H9 (cell line): ENCODE measurements at regions not wholly inside any gene's neighbourhood (a gene's known extent, or its start where the extent isn't known, plus 50 kb on each side); places are given as distances from the start of the nearest gene placed in this dataset.

Experiments
- DNase-seq: peaks from one replicate; pipeline ENCODE4 v3.0.0-alpha.2; 2017
- H2AFZ ChIP-seq: one replicate; pipeline ENCODE4 v1.6.1; 2013; ENCODE audit warnings: mild to moderate bottlenecking, low read length, control low read depth, moderate library complexity
- H2AK5ac ChIP-seq: 2 replicates; pipeline ENCODE4 v1.6.1; 2013; ENCODE audit warnings: low read length, control low read depth, mixed read lengths; ENCODE audit not compliant: insufficient read length
- H2BK120ac ChIP-seq: one replicate; pipeline ENCODE4 v1.6.1; 2013; ENCODE audit warnings: low read depth, mild to moderate bottlenecking, low read length, control low read depth, inconsistent platforms; ENCODE audit not compliant: poor library complexity, severe bottlenecking
- H2BK12ac ChIP-seq: 2 replicates; pipeline ENCODE4 v1.6.1; 2013; ENCODE audit warnings: low read length, control low read depth, mixed read lengths, low read depth; ENCODE audit not compliant: insufficient read length
- H2BK15ac ChIP-seq: 2 replicates; pipeline ENCODE4 v1.6.1; 2013; ENCODE audit warnings: low read depth, low read length, control low read depth
- H2BK20ac ChIP-seq: one replicate; pipeline ENCODE4 v1.6.1; 2013; ENCODE audit warnings: low read depth, mild to moderate bottlenecking, low read length, control low read depth, inconsistent platforms; ENCODE audit not compliant: poor library complexity, severe bottlenecking
- H2BK5ac ChIP-seq: 2 replicates; pipeline ENCODE4 v1.6.1; 2013; ENCODE audit warnings: low read length, control low read depth, mixed read lengths; ENCODE audit not compliant: insufficient read length
- H3K14ac ChIP-seq: 2 replicates; pipeline ENCODE4 v1.6.1; 2013; ENCODE audit warnings: low read length, control low read depth; ENCODE audit not compliant: insufficient read depth
- H3K18ac ChIP-seq: 2 replicates; pipeline ENCODE4 v1.6.1; 2013; ENCODE audit warnings: low read depth, mild to moderate bottlenecking, mixed read lengths, low read length, control low read depth; ENCODE audit not compliant: insufficient read length
- H3K23ac ChIP-seq: 2 replicates; pipeline ENCODE4 v1.6.1; 2013; ENCODE audit warnings: low read length, control low read depth, mixed read lengths, low read depth; ENCODE audit not compliant: insufficient read length
- H3K23me2 ChIP-seq: 2 replicates; pipeline ENCODE4 v1.6.1; 2013; ENCODE audit warnings: low read depth, mild to moderate bottlenecking, mixed read lengths, low read length, control low read depth; ENCODE audit not compliant: insufficient read length, poor library complexity, severe bottlenecking
- H3K27ac ChIP-seq: 2 replicates; pipeline ENCODE4 v1.5.1; 2013; ENCODE audit warnings: low read length, control low read depth, mixed read lengths, low read depth; ENCODE audit not compliant: insufficient read length
- H3K27me3 ChIP-seq: 2 replicates; pipeline ENCODE4 v1.6.1; 2013; ENCODE audit warnings: low read length, control low read depth, inconsistent platforms; ENCODE audit not compliant: insufficient read depth
- H3K4ac ChIP-seq: 2 replicates; pipeline ENCODE4 v1.6.1; 2013; ENCODE audit warnings: low read depth, mild to moderate bottlenecking, control low read depth, inconsistent platforms, low read length, moderate library complexity
- H3K4me1 ChIP-seq: 2 replicates; pipeline ENCODE4 v1.6.1; 2013; ENCODE audit warnings: low read length, control low read depth, inconsistent platforms; ENCODE audit not compliant: insufficient read depth
- H3K4me2 ChIP-seq: 2 replicates; pipeline ENCODE4 v1.6.1; 2013; ENCODE audit warnings: low read length, control low read depth, mixed read lengths; ENCODE audit not compliant: insufficient read length, insufficient read depth
- H3K56ac ChIP-seq: 2 replicates; pipeline ENCODE4 v1.6.1; 2013; ENCODE audit warnings: low read depth, mild to moderate bottlenecking, mixed read lengths, low read length, control low read depth; ENCODE audit not compliant: insufficient read length
- H3K79me1 ChIP-seq: 2 replicates; pipeline ENCODE4 v1.6.1; 2013; ENCODE audit warnings: low read depth, mild to moderate bottlenecking, moderate library complexity, low read length, control low read depth, inconsistent platforms; ENCODE audit not compliant: insufficient read depth, poor library complexity, severe bottlenecking
- H3K79me2 ChIP-seq: 2 replicates; pipeline ENCODE4 v1.6.1; 2013; ENCODE audit warnings: low read length, control low read depth, inconsistent platforms; ENCODE audit not compliant: insufficient read depth
- H3K9ac ChIP-seq: 2 replicates; pipeline ENCODE4 v1.6.1; 2013; ENCODE audit warnings: low read length, control low read depth, mixed read lengths; ENCODE audit not compliant: insufficient read length; ENCODE audit errors: extremely low read depth
- H3K9me3 ChIP-seq: one replicate; pipeline ENCODE4 v1.6.1; 2013; ENCODE audit warnings: low read depth, low read length, inconsistent platforms; ENCODE audit not compliant: control insufficient read depth
- H3T11ph ChIP-seq: one replicate; pipeline ENCODE4 v1.6.1; 2013; ENCODE audit warnings: mild to moderate bottlenecking, low read length, control low read depth, inconsistent platforms
- H4K20me1 ChIP-seq: one replicate; pipeline ENCODE4 v1.6.1; 2013; ENCODE audit not compliant: control insufficient read depth, insufficient read length, insufficient read depth
- H4K5ac ChIP-seq: 2 replicates; pipeline ENCODE4 v1.6.1; 2013; ENCODE audit warnings: low read depth, mild to moderate bottlenecking, mixed read lengths, low read length, control low read depth; ENCODE audit not compliant: insufficient read length
- H4K8ac ChIP-seq: replicated peaks from 2 replicates; pipeline ENCODE4 v1.6.1; 2013; ENCODE audit warnings: low read length, control low read depth, mixed read lengths, low read depth; ENCODE audit not compliant: insufficient read length
- H4K91ac ChIP-seq: 2 replicates; pipeline ENCODE4 v1.6.1; 2013; ENCODE audit warnings: low read depth, mild to moderate bottlenecking, moderate library complexity, mixed read lengths, low read length, control low read depth; ENCODE audit not compliant: insufficient read length
- H3K27ac Mint-ChIP-seq, 3 experiments: 2 replicates in 2 of 3; 3 replicates in 1 of 3; pipeline ENCODE4 v1.8.0; 2020 to 2021; ENCODE audit warnings: mixed read lengths in 3 of 3, mild to moderate bottlenecking in 1 of 3, moderate library complexity in 1 of 3
- H3K27me3 Mint-ChIP-seq: 2 replicates; pipeline ENCODE4 v1.8.0; 2021; ENCODE audit warnings: low read depth, mild to moderate bottlenecking, moderate library complexity, mixed read lengths
- H3K36me3 Mint-ChIP-seq, 3 experiments: 2 replicates in 2 of 3; 3 replicates in 1 of 3; pipeline ENCODE4 v1.8.0; 2020 to 2021; ENCODE audit warnings: low read depth in 3 of 3, mixed read lengths in 3 of 3; ENCODE audit not compliant: insufficient read depth in 1 of 3
- H3K4me1 Mint-ChIP-seq, 2 experiments: 2 replicates each; pipeline ENCODE4 v1.8.0; 2020; ENCODE audit warnings: mixed read lengths in 2 of 2
- H3K4me3 Mint-ChIP-seq, 2 experiments: 2 replicates in 1 of 2; 3 replicates in 1 of 2; pipeline ENCODE4 v1.8.0; 2020 to 2021; ENCODE audit warnings: mild to moderate bottlenecking in 2 of 2, mixed read lengths in 2 of 2, moderate library complexity in 1 of 2
- H3K9me3 Mint-ChIP-seq, 2 experiments: 2 replicates in 1 of 2; 3 replicates in 1 of 2; pipeline ENCODE4 v1.8.0; 2020; ENCODE audit warnings: mild to moderate bottlenecking in 2 of 2, mixed read lengths in 2 of 2, moderate library complexity in 1 of 2
- WGBS: extraction: QIAGEN DNeasy Blood & Tissue Kit; methylation state at CpG from one replicate; pipeline ENCODE4 v1.1.7; 2013; ENCODE audit warnings: missing lambda C conversion rate, low lambda C conversion rate, mixed read lengths; ENCODE audit not compliant: insufficient read length; ENCODE audit errors: extremely low coverage; 5-methylcytosine and 5-hydroxymethylcytosine counted together
- TF ChIP-seq, protein P1 (sequence below): fragments of 200-600 bp; sonication (generic); conservative IDR thresholded peaks from 3 replicates; pipeline ENCODE4 v1.8.0; 2021; ENCODE audit warnings: antibody characterized with exemption, mild to moderate bottlenecking

GRCh38 chr3:178082326-178082906, 453.8 kb upstream of the KCNMB2 start:
- no peak overlapping the region for H3K14ac ChIP-seq
- Mint-ChIP-seq H3K27me3 (no peaks in the 10 kb centered on the region), H3K27ac (no peak overlapping the region; a peak in 1 of 7 replicates), H3K9me3 (no peaks in the 10 kb centered on the region), H3K4me3 (no peak overlapping the region), H3K36me3 (no peaks in the 10 kb centered on the region; a peak in 1 of 7 replicates), H3K4me1 (peaks cover 28 to 29% of the 10 kb centered on the region in 2 experiments)
- H2AFZ ChIP-seq = no peak overlapping the region
- peaks cover 5% of the 10 kb centered on the region; the same call in 1 of the 2 replicates for H3K4me1 ChIP-seq
- H4K5ac ChIP-seq = no peak overlapping the region
- no peaks in the 10 kb centered on the region for H3K79me1 ChIP-seq
- H3K27me3 ChIP-seq = no peaks in the 10 kb centered on the region
- H3K18ac ChIP-seq = no peak overlapping the region
- no peak for DNase-seq
- WGBS = no CpG with 5 or more reads among the region's 4 CpGs
- H2BK120ac ChIP-seq = no peak overlapping the region
- H3T11ph ChIP-seq = no peak overlapping the region
- no peaks in the 10 kb centered on the region for H4K20me1 ChIP-seq
- no peak overlapping the region for H4K91ac ChIP-seq
- H2BK12ac ChIP-seq = no peak overlapping the region
- no peak overlapping the region for H3K56ac ChIP-seq
- no peak overlapping the region for H2AK5ac ChIP-seq
- H3K27ac ChIP-seq = no peak overlapping the region
- H3K4me2 ChIP-seq = no peak overlapping the region
- no peak overlapping the region for H2BK20ac ChIP-seq
- H4K8ac ChIP-seq = no peak overlapping the region
- no peaks in the 10 kb centered on the region for H3K23me2 ChIP-seq
- TF ChIP-seq, protein P1, sequence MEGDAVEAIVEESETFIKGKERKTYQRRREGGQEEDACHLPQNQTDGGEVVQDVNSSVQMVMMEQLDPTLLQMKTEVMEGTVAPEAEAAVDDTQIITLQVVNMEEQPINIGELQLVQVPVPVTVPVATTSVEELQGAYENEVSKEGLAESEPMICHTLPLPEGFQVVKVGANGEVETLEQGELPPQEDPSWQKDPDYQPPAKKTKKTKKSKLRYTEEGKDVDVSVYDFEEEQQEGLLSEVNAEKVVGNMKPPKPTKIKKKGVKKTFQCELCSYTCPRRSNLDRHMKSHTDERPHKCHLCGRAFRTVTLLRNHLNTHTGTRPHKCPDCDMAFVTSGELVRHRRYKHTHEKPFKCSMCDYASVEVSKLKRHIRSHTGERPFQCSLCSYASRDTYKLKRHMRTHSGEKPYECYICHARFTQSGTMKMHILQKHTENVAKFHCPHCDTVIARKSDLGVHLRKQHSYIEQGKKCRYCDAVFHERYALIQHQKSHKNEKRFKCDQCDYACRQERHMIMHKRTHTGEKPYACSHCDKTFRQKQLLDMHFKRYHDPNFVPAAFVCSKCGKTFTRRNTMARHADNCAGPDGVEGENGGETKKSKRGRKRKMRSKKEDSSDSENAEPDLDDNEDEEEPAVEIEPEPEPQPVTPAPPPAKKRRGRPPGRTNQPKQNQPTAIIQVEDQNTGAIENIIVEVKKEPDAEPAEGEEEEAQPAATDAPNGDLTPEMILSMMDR = no peak
- H3K23ac ChIP-seq = no peak overlapping the region
- no peak overlapping the region for H3K9ac ChIP-seq
- H3K4ac ChIP-seq = no peak overlapping the region
- no peaks in the 10 kb centered on the region for H3K79me2 ChIP-seq
- H2BK5ac ChIP-seq = no peak overlapping the region
- H3K9me3 ChIP-seq = no peaks in the 10 kb centered on the region
- H2BK15ac ChIP-seq = no peak overlapping the region
